ENCODE measurements at regions not wholly inside any gene's neighbourhood (a gene's known extent, or its start where the extent isn't known, plus 50 kb on each side); places are given as distances from the start of the nearest gene placed in this dataset.
A peak's percentile ranks its signal among the peaks of the same experiment; 100 is the strongest.
"Not testable (repeated sequence)": the region's sequence is repeated elsewhere in the genome, so short reads cannot be mapped to it uniquely, and the experiment has no call there.

DNA sequence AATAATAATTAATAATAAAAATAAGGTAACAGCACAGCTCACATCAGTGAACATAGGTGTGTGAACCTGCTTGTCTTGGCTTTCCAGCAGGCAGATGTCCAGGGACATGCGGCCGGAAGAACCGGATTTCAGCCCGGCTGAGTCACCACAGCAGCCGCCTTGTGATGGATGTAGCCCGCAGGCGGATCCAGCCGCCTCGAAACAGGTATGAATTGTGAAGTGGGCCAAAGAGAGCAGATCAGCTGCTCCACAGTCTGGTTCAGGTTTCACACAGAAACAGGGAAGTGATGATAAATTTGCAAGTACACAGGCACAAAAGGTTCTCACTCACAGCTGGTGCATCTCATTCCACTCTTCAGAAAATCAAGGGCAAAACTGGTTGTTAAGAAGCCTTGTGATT lies 55.1 kb downstream of the ID4 start:
- Histone ChIP-seq H3K4me1 (no peaks in the 10 kb centered on the region), H3K36me3 (no peaks in the 10 kb centered on the region), H3K9me3 (replicated peaks) (no peaks in the 10 kb centered on the region), H3K4me3 (no peak overlapping the region), H3K27ac (0 out of 2 replicates have a peak overlapping the region, but pooled peaks have one; percentile 23), H3K27me3 (no peaks in the 10 kb centered on the region)
- DNase-seq, result peak; percentile 35 to 62

DNA sequence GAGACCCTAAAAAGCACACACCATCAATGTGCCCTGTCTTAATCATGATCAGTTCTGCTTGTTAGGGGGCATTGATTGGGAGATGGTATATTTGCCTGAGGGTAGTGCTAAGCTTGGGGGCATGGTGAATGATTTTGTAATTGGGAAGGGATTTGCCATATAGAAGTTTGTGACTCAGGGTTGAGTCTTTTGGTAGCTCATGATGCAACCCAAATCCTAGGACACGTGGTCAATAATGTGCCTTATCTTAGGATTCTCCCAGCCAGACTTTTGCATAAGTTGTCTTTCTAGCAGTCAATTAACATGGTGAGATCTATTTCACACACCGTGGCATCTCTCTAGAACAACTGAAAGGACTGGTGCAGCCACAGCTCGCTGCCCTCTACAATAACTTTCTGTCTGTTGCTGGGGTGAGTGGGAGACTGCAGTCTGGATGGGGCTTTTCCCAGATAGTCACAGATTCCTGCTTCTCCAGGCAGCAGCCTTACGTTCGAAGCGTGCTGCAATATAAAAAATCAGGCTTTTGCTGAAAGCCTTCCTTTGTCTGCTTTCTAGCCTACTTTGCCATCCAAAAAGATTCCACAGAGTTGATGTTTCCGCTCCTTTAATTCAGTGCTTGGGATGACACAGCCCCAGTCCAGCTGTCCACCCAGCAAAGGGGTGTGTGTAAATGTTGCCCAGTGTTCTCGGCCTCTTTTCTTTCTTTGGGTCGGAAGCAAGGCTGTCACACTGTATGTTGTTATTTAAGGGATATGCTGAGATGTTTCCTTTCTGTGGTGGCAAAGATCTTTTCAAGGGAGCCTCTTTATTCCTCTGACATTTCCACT lies 58.9 kb downstream of the ID4 start:
- Histone ChIP-seq H3K27me3 (no peaks in the 10 kb centered on the region), H3K9me3 (replicated peaks) (no peaks in the 10 kb centered on the region), H3K36me3 (no peaks in the 10 kb centered on the region), H3K27ac (peak overlapping the region; percentile 41), H3K4me1 (no peaks in the 10 kb centered on the region), H3K4me3 (no peak overlapping the region)
- DNase-seq, result peak; percentile 6 to 39

DNA sequence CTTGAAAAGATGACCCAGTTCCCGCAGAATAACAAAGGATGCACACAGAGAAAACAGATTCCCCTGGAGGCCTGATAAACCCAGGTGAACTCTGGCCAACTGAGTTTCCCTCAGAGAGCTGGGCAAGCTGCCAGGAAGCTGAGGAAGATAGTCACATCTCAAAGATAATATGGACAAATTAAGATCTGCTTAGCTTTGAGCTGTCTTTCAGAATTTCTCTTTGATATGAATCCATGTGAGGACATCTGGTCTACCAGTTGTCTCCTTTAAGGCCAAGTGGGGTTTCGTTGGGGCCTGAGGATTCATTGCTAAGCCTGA lies 59.5 kb downstream of the ID4 start:
- DNase-seq, result peak; percentile 2 to 28
- no peaks in the 10 kb centered on the region for H3K4me1 ChIP-seq
- H3K27me3 ChIP-seq, result no peaks in the 10 kb centered on the region
- no peaks in the 10 kb centered on the region for H3K9me3 ChIP-seq (replicated peaks)
- no peaks in the 10 kb centered on the region for H3K36me3 ChIP-seq
- peak overlapping the region; percentile 41 for H3K27ac ChIP-seq
- H3K4me3 ChIP-seq, result no peak overlapping the region

GRCh38 chr6:19898141-19898740 lies 61.1 kb downstream of the ID4 start:
- no peak overlapping the region for H3K27ac ChIP-seq
- H3K4me3 ChIP-seq, result no peak overlapping the region
- H3K27me3 ChIP-seq, result no peaks in the 10 kb centered on the region
- no peaks in the 10 kb centered on the region for H3K9me3 ChIP-seq (replicated peaks)
- H3K36me3 ChIP-seq, result no peaks in the 10 kb centered on the region
- H3K4me1 ChIP-seq, result no peaks in the 10 kb centered on the region
- DNase-seq, result no peak

GRCh38 chr6:19902201-19902600 lies 65.0 kb downstream of the ID4 start:
- H3K27ac ChIP-seq, result no peak overlapping the region
- H3K4me1 ChIP-seq, result no peaks in the 10 kb centered on the region
- H3K9me3 ChIP-seq (replicated peaks), result no peaks in the 10 kb centered on the region
- no peaks in the 10 kb centered on the region for H3K27me3 ChIP-seq
- H3K36me3 ChIP-seq, result no peaks in the 10 kb centered on the region
- no peak overlapping the region for H3K4me3 ChIP-seq
- no peak for DNase-seq

- DNase-seq; H3K9me3 ChIP-seq (replicated peaks); H3K4me1 ChIP-seq; H3K36me3 ChIP-seq; H3K4me3 ChIP-seq; H3K27me3 ChIP-seq; H3K27ac ChIP-seq: not testable (repeated sequence)
These were observed 67.2 kb downstream of the ID4 start for GRCh38 chr6:19904408-19904807.

DNA sequence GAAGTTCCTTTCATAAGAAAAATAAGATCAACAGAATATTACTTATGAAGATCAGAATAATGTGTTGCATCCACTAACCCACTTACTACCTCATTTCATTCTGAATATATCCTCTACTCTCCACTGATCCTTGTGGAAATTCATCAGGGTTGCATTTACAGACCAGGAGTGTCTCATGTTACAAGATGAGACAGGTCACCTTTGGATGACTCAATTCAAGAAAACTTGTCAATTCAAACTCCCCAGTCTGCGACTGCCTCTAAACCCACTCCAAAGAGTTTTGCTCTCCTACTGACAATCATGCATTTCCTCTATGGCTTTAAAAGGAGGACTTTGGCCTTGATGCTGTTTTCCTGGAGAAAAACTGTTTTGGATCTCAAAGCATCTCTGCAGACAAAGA lies 68.4 kb downstream of the ID4 start:
- Histone ChIP-seq H3K4me1 (no peaks in the 10 kb centered on the region), H3K27me3 (no peaks in the 10 kb centered on the region), H3K9me3 (replicated peaks) (no peaks in the 10 kb centered on the region), H3K36me3 (no peaks in the 10 kb centered on the region), H3K4me3 (no peak overlapping the region), H3K27ac (no peak overlapping the region)
- DNase-seq, result no peak

GRCh38 chr6:19906171-19906570 lies 69.0 kb downstream of the ID4 start:
- Histone ChIP-seq H3K27ac (no peak overlapping the region), H3K36me3 (no peaks in the 10 kb centered on the region)
- DNase-seq, result no peak

DNA sequence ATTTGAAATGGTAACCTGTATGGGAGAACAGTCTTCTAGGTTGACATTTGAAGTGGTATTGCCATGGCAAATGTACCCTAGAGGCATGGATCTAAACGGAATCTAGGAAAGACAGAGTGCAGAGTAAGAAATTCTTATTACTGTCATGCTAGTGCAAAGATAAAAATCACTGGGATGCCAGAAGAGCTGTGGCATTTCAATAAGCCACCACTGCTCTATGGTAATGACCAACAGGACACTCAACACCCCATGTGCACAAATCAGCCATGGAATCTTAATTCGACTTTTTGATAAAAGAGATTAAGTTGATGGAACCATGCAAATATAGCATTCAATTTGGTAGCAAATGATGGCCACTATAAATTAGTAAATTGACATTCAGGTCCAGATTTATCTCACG lies 74.1 kb downstream of the ID4 start:
- no peak overlapping the region for H3K4me3 ChIP-seq
- no peaks in the 10 kb centered on the region for H3K36me3 ChIP-seq
- DNase-seq, result no peak
- no peaks in the 10 kb centered on the region for H3K4me1 ChIP-seq
- no peaks in the 10 kb centered on the region for H3K27me3 ChIP-seq
- H3K27ac ChIP-seq, result no peak overlapping the region
- H3K9me3 ChIP-seq (replicated peaks), result no peaks in the 10 kb centered on the region

More at GRCh38 chr6:19906171-19906570, 69.0 kb downstream of the ID4 start:
- H3K4me3 ChIP-seq, result no peak overlapping the region
- H3K4me1 ChIP-seq, result no peaks in the 10 kb centered on the region
- no peaks in the 10 kb centered on the region for H3K9me3 ChIP-seq (replicated peaks)
- no peaks in the 10 kb centered on the region for H3K27me3 ChIP-seq

- H3K4me1 ChIP-seq, result no peaks in the 10 kb centered on the region
- H3K9me3 ChIP-seq (replicated peaks), result no peaks in the 10 kb centered on the region
- H3K27ac ChIP-seq, result no peak overlapping the region
- H3K27me3 ChIP-seq, result no peaks in the 10 kb centered on the region
- no peaks in the 10 kb centered on the region for H3K36me3 ChIP-seq
- DNase-seq, result no peak
- H3K4me3 ChIP-seq, result no peak overlapping the region
These were observed 81.3 kb downstream of the ID4 start for GRCh38 chr6:19918436-19918835.

- Histone ChIP-seq H3K4me1 (no peaks in the 10 kb centered on the region), H3K27ac (no peak overlapping the region), H3K27me3 (no peaks in the 10 kb centered on the region), H3K36me3 (no peaks in the 10 kb centered on the region), H3K9me3 (replicated peaks) (no peaks in the 10 kb centered on the region), H3K4me3 (no peak overlapping the region)
- DNase-seq, result no peak
These were observed 84.6 kb downstream of the ID4 start for GRCh38 chr6:19921786-19922185.

DNA sequence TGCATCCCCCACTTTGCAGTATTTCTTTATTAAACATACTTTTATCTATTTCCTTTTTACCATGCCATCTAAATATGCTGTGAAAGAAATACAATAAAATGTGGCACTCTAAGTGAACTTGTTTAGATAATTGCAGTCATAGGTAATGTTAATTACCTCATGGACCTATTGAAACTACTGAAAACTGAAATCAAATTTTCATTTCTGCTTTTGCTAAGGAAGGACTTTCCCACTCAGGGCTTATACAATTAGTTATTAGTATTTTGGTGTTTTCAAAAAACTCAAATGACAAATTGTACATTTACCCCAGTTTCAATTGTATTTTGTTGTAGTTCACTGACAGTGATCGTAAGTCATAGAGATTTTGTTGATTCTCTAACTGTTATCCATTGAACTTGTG lies 88.4 kb downstream of the ID4 start:
- H3K36me3 ChIP-seq, result no peaks in the 10 kb centered on the region
- H3K9me3 ChIP-seq (replicated peaks), result no peaks in the 10 kb centered on the region
- no peak overlapping the region for H3K27ac ChIP-seq
- no peak for DNase-seq
- H3K4me3 ChIP-seq, result no peak overlapping the region
- no peaks in the 10 kb centered on the region for H3K27me3 ChIP-seq
- H3K4me1 ChIP-seq, result no peaks in the 10 kb centered on the region

DNA sequence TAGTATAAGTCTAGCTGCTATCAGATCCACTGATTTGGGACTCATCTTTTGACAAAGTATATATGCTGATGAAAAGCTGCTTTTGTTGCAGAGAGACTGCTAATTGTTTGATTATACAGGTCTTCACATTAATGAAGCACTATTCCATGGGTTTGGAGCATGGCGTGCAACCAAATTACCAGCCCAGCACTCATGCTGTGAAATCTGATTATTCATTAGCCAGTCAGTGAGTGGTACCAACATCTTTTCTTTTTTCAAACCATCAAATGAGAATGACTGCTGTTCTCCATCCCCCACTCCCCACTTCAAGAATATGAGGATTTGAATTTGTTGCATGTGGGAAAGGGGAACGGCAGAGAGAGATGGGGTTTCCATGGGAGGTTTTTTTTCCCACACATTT lies 91.3 kb downstream of the ID4 start:
- DNase-seq, result no peak
- no peak overlapping the region for H3K4me3 ChIP-seq
- no peaks in the 10 kb centered on the region for H3K9me3 ChIP-seq (replicated peaks)
- no peaks in the 10 kb centered on the region for H3K36me3 ChIP-seq
- H3K4me1 ChIP-seq, result no peaks in the 10 kb centered on the region
- H3K27ac ChIP-seq, result no peak overlapping the region
- no peaks in the 10 kb centered on the region for H3K27me3 ChIP-seq

DNA sequence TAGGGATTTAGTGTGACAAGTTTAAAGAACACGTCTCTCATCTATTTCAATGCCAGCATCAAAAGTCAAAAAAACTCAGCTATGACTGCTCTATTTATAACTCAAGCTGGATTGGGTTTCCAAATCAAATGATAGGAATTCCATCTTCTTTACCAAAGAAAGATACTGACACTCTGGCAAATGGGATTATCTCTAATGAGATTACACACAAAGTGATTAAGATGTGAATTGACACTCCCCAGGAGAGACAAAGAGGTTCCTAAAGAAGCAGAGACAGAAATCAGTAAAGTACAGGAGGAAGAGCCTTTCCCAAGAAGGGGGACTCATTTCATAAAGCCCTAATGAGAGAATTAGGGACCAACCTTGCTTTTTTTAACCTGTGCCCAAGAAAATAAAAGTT lies 92.1 kb downstream of the ID4 start:
- DNase-seq, result no peak
- Histone ChIP-seq H3K27me3 (no peaks in the 10 kb centered on the region), H3K9me3 (replicated peaks) (no peaks in the 10 kb centered on the region), H3K27ac (no peak overlapping the region), H3K4me3 (no peak overlapping the region), H3K4me1 (no peaks in the 10 kb centered on the region), H3K36me3 (no peaks in the 10 kb centered on the region)

- no peaks in the 10 kb centered on the region for H3K27me3 ChIP-seq
- H3K4me3 ChIP-seq, result no peak overlapping the region
- no peaks in the 10 kb centered on the region for H3K4me1 ChIP-seq
- no peak overlapping the region for H3K27ac ChIP-seq
- no peak for DNase-seq
- no peaks in the 10 kb centered on the region for H3K9me3 ChIP-seq (replicated peaks)
- H3K36me3 ChIP-seq, result no peaks in the 10 kb centered on the region
These were observed 97.9 kb downstream of the ID4 start for GRCh38 chr6:19934996-19935591.

DNA sequence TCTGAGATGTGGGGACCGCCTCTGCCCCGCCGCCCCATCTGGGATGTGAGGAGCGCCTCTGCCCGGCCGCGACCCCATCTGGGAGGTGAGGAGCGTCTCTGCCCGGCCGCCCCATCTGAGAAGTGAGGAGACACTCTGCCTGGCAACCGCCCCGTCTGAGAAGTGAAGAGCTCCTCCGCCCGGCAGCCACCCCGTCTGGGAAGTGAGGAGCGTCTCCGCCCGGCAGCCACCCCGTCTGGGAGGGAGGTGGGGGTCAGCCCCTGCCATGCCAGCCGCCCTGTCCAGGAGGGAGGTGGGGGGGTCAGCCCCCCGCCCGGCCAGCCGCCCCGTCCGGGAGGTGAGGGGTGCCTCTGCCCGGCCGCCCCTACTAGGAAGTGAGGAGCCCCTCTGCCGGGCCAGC lies 102.2 kb downstream of the ID4 start:
- H3K4me3 ChIP-seq; H3K9me3 ChIP-seq (replicated peaks); H3K4me1 ChIP-seq; H3K27ac ChIP-seq; H3K27me3 ChIP-seq; H3K36me3 ChIP-seq; DNase-seq: not testable (repeated sequence)

Measured in SJCRH30 (cell line).